Activated CD4-positive, alpha-beta T cell treated with anti-CD3 and anti-CD28 coated beads, Interleukin-2, amount 50 U/mL, for 16 hours (primary cell): ENCODE measurements at regions not wholly inside any gene's neighbourhood (a gene's known extent, or its start where the extent isn't known, plus 50 kb on each side); places are given as distances from the start of the nearest gene placed in this dataset.
A peak's percentile ranks its signal among the peaks of the same experiment; 100 is the strongest.
"Not testable (repeated sequence)": the region's sequence is repeated elsewhere in the genome, so short reads cannot be mapped to it uniquely, and the experiment has no call there.

ENCODE experiments used
- DNase-seq: peaks from one replicate; pipeline ENCODE4 v3.0.0-alpha.2; 2020

GRCh38 chr6:74607934-74608333 lies 597.9 kb downstream of the COL12A1 start:
- DNase-seq: no peak

GRCh38 chr6:74607468-74607867 lies 598.4 kb downstream of the COL12A1 start:
- no peak for DNase-seq

- no peak for DNase-seq
Observed at GRCh38 chr6:74606582-74607071, 599.2 kb downstream of the COL12A1 start.

- no peak for DNase-seq
Observed at GRCh38 chr6:74605922-74606581, 599.8 kb downstream of the COL12A1 start.

- no peak for DNase-seq
Observed at GRCh38 chr6:74604279-74604678, 601.6 kb downstream of the COL12A1 start.

GRCh38 chr6:74603322-74604076 lies 602.4 kb downstream of the COL12A1 start:
- no peak for DNase-seq

GRCh38 chr6:74602206-74602605 lies 603.6 kb downstream of the COL12A1 start:
- no peak for DNase-seq

GRCh38 chr6:74598462-74599393 lies 607.1 kb downstream of the COL12A1 start:
- peak; percentile 61 for DNase-seq

- DNase-seq: no peak
Observed at GRCh38 chr6:74597840-74598239, 608.0 kb downstream of the COL12A1 start.

- DNase-seq: peak; percentile 2
Observed at GRCh38 chr6:74597266-74597665, 608.6 kb downstream of the COL12A1 start.

GRCh38 chr6:74596588-74596987 lies 609.3 kb downstream of the COL12A1 start:
- DNase-seq: no peak

- not testable (repeated sequence) for DNase-seq
Observed at GRCh38 chr6:74594350-74594749, 611.5 kb downstream of the COL12A1 start.

- no peak for DNase-seq
Observed at GRCh38 chr6:74588094-74588832, 617.6 kb downstream of the COL12A1 start.

GRCh38 chr6:74587386-74587785 lies 618.5 kb downstream of the COL12A1 start:
- no peak for DNase-seq

- DNase-seq: no peak
Observed at GRCh38 chr6:74585753-74586152, 620.1 kb downstream of the COL12A1 start.

- no peak for DNase-seq
Observed at GRCh38 chr6:74581681-74582080, 624.2 kb downstream of the COL12A1 start.

- no peak for DNase-seq
Observed at GRCh38 chr6:74579794-74580193, 626.1 kb downstream of the COL12A1 start.

- no peak for DNase-seq
Observed at GRCh38 chr6:74579047-74579446, 626.8 kb downstream of the COL12A1 start.

GRCh38 chr6:74578339-74578738 lies 627.5 kb downstream of the COL12A1 start:
- DNase-seq: no peak

- no peak for DNase-seq
Observed at GRCh38 chr6:74577619-74578018, 628.2 kb downstream of the COL12A1 start.

GRCh38 chr6:74574794-74575193 lies 631.1 kb downstream of the COL12A1 start:
- no peak for DNase-seq

- DNase-seq: no peak
Observed at GRCh38 chr6:74573613-74574012, 632.2 kb downstream of the COL12A1 start.

- no peak for DNase-seq
Observed at GRCh38 chr6:74570044-74570443, 635.8 kb downstream of the COL12A1 start.
